ENCODE measurements at regions not wholly inside any gene's neighbourhood (a gene's known extent, or its start where the extent isn't known, plus 50 kb on each side); places are given as distances from the start of the nearest gene placed in this dataset.

DNA sequence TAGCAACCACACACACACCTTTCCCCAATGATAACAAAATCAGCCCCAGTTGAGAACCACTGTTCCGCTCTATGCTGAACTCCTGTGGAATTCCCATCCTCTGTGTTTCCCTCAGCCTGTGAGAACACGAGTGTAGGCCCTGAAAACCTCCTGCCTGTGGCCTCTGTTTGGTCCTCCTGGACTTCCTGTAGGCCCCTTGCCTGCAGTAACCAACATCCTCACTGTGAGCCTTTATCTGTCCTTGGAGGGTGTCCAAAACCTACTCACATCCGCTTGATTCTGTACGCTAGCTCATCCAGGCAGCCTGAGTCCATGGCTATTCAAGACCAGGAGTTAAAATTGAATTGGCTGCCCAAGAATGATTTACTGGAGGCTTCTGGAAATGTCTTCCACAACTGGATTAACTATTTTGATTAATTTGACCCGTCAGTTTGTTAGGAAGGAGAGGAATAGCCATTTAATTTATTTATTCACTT lies 149.8 kb downstream of the AKR1D1 start:
- peaks cover 33% of the 10 kb centered on the region for H3K27me3 Mint-ChIP-seq
- DNase-seq (ENCODE audit: low spot score in 2 of 2) = no peak
- no peaks in the 10 kb centered on the region for H3K9me3 Mint-ChIP-seq
- no peak overlapping the region for H3K4me3 Mint-ChIP-seq
- no peaks in the 10 kb centered on the region for H3K36me3 Mint-ChIP-seq (ENCODE audit: insufficient read depth)
- no peak overlapping the region for H3K27ac Mint-ChIP-seq (ENCODE audit: low read depth)
- no peak for ATAC-seq (replicated peaks; ENCODE audit: extremely low read depth, poor library complexity, severe bottlenecking)
- H3K4me1 Mint-ChIP-seq = no peaks in the 10 kb centered on the region

DNA sequence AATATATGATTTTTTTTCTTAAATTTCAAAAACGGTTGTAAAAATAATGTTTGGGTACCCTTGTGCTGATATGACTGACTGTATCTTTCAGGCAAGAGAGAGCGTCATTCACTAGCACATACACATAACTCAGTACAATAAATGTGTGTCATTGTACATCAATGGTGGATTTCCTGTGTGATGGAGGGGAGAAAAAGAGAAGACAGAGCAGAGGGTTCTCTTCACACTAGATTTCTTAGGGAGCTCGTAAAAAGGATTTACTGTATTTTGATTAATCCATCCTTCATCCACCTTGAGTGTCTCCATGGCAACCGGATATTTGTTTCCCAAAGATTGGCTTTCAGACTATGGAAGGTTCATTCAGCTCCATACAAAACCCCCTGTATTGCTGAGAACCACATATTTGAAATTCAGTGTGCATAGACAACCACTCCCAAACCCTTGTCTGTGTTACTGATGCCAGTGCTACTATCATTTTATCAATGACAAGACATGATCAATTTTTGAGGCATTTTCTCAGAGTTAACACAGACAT lies 150.6 kb downstream of the AKR1D1 start:
- Mint-ChIP-seq H3K4me3 (no peak overlapping the region), H3K27me3 (peaks cover 26% of the 10 kb centered on the region), H3K36me3 (ENCODE audit: insufficient read depth) (no peaks in the 10 kb centered on the region), H3K4me1 (no peaks in the 10 kb centered on the region), H3K9me3 (no peaks in the 10 kb centered on the region), H3K27ac (ENCODE audit: low read depth) (no peak overlapping the region)
- ATAC-seq (replicated peaks; ENCODE audit: extremely low read depth, poor library complexity, severe bottlenecking) (no peak), DNase-seq (ENCODE audit: low spot score in 2 of 2) (no peak)

DNA sequence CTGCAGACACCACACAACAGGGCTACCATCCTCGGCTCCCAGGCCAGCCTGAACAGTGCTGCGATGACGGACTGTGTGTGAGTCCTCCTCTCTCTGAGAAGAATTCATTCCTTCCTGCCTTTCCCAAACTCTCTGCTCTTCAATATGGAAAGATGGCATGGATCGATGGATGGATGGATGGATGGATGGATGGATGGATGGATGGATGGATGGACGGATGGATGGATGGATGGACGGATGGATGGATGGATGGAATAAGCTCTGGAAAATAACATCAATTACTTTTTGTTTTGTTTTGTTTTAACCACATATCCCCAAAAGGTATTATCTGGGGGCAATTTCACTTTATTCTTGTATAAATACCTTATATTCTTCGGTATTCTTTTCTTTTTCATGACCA lies 151.9 kb downstream of the AKR1D1 start:
- no peaks in the 10 kb centered on the region for H3K36me3 Mint-ChIP-seq (ENCODE audit: insufficient read depth)

DNA sequence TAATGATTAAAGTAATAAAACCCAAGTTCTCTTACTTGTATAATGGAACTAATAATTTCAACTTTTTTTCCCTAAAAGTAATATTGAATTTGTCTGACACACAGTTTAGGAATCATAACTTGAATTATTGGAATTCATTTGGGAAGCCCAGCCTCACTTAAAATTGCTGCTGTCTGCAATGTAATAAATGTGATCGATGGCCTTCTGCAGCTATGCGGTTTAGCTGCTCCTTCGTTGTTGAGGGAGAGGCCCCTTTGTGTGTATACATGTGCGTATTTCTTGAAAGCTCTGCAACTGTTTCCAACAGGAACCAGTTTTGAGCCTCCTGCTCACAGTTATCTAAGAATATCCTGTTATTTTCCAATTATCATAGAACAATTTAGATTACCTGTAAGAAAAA lies 152.5 kb downstream of the AKR1D1 start:
- H3K4me3 Mint-ChIP-seq = no peak overlapping the region
- H3K27me3 Mint-ChIP-seq = peaks cover 14% of the 10 kb centered on the region
- H3K27ac Mint-ChIP-seq (ENCODE audit: low read depth) = no peak overlapping the region
- no peaks in the 10 kb centered on the region for H3K4me1 Mint-ChIP-seq
- no peaks in the 10 kb centered on the region for H3K9me3 Mint-ChIP-seq
- DNase-seq (ENCODE audit: low spot score in 2 of 2) (no peak), ATAC-seq (replicated peaks; ENCODE audit: extremely low read depth, poor library complexity, severe bottlenecking) (no peak)
- no peaks in the 10 kb centered on the region for H3K36me3 Mint-ChIP-seq (ENCODE audit: insufficient read depth)

More for the DNA sequence above, 151.9 kb downstream of the AKR1D1 start:
- Mint-ChIP-seq H3K27ac (ENCODE audit: low read depth) (no peak overlapping the region), H3K4me1 (no peaks in the 10 kb centered on the region), H3K4me3 (no peak overlapping the region), H3K27me3 (peaks cover 20% of the 10 kb centered on the region), H3K9me3 (no peaks in the 10 kb centered on the region)
- no peak for ATAC-seq (replicated peaks; ENCODE audit: extremely low read depth, poor library complexity, severe bottlenecking)
- DNase-seq (ENCODE audit: low spot score in 2 of 2) = no peak

DNA sequence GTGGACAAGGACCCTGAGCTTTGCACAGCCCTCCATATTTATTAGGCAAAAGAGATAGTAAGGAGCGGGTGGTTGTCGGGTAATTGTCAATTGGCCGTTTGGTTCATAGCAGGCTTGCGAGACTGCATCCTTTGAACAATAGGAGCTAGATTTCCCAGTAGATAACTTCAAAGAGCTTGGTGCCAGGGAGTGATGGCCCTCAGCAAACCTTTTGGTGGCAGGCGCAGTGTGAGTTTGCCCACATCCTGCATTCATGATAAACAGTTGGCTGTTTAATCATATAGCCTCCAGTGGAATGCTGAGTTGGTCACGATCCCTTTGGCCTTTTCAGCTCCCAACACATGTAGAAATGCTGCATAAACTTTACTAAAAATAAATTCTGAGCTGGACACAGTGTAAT lies 156.9 kb downstream of the AKR1D1 start:
- ATAC-seq (replicated peaks; ENCODE audit: extremely low read depth, poor library complexity, severe bottlenecking) = no peak
- Mint-ChIP-seq H3K27me3 (peaks cover 9% of the 10 kb centered on the region), H3K9me3 (no peaks in the 10 kb centered on the region), H3K4me3 (no peak overlapping the region), H3K36me3 (ENCODE audit: insufficient read depth) (no peaks in the 10 kb centered on the region), H3K4me1 (no peaks in the 10 kb centered on the region), H3K27ac (ENCODE audit: low read depth) (no peak overlapping the region)
- DNase-seq (ENCODE audit: low spot score in 2 of 2) = no peak

DNA sequence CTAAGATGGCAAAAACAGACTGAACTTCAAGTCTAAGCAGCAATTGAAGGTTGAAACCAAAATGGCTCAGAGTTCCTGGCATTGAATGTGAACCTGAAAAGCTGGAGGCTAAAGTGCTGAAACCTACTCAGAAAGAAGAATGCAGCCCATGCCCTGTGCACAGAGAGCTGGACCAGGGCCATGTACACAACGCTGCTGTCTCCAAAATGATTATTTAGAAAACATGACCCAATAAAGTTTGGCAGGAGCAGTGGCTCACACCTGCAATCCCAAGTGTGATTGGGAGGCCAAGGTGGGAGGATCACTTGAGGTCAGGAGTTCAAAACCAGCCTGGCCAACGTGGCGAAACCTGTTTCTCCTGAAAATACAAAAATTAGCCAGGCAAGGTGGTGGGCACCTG lies 158.9 kb downstream of the AKR1D1 start:
- Mint-ChIP-seq H3K36me3 (ENCODE audit: insufficient read depth) (peaks cover 2% of the 10 kb centered on the region), H3K27ac (ENCODE audit: low read depth) (no peak overlapping the region), H3K4me1 (no peaks in the 10 kb centered on the region), H3K4me3 (no peak overlapping the region), H3K9me3 (no peaks in the 10 kb centered on the region), H3K27me3 (peaks cover 9% of the 10 kb centered on the region)
- ATAC-seq (replicated peaks; ENCODE audit: extremely low read depth, poor library complexity, severe bottlenecking) = no peak
- DNase-seq (ENCODE audit: low spot score in 2 of 2) = no peak

DNA sequence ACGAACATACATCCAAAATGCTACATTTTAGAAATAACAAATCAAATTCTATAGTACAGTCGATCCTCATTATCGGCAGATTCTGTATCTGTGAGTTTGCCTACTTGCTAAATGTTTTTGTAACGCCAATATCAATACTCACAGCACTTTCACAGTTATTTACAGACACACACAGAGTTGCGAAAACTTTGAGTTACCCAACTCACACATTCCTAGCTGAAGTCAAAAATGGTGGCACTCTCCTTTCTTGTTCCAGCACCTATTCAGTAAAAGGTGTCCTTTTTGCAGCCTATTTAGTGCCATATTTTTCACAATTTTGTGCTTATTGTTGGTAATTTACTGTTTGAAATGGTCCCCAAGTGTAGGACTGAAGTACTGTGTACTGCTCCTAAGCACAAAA lies 161.7 kb downstream of the AKR1D1 start:
- Mint-ChIP-seq H3K36me3 (ENCODE audit: insufficient read depth) (peaks cover 2% of the 10 kb centered on the region), H3K27ac (ENCODE audit: low read depth) (no peak overlapping the region), H3K27me3 (no peaks in the 10 kb centered on the region), H3K9me3 (no peaks in the 10 kb centered on the region), H3K4me3 (no peak overlapping the region), H3K4me1 (no peaks in the 10 kb centered on the region)
- no peak for ATAC-seq (replicated peaks; ENCODE audit: extremely low read depth, poor library complexity, severe bottlenecking)
- DNase-seq (ENCODE audit: low spot score in 2 of 2) = no peak

DNA sequence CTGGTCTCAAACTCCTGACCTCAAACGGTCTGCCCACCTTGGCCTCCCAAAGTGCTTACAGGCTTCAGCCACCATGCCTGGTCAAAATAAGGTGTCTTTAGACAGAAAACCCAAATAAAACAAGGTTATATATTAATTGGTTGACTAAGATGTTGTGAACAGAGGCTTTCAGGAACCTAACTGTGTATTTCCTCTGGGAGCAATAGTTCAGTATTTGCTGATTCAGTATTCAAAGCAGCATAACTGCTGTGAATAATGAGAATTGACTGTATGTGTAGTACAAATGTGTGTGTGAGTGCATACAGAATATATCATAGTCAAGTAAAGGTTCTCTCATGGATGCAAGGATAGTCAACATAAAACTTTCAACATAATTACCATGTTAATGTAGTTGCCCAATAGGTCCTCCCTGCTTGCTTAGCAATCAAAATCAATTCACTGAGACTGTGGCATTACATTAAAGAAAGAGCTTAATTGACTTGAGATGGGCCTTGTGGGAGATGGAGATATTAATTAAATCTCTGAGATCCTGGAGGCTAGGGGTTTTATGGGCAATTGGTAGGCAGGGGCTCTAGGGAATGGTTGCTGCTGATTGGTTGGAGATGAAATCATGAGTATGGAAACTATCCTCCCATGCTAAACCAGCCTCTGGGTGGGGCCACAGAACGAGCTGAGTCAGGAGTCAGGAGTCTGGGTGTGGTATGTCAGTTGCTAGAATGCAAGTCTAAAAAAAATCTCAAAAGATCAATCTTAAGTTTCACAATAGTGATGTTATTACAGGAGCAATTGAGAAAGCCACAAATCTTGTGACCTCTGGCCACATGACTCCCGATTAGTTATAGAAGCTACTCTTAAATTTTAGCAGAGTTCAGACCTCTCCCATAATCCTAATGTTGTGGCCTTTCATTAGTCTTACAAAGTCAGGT lies 162.7 kb downstream of the AKR1D1 start:
- no peaks in the 10 kb centered on the region for H3K27me3 Mint-ChIP-seq
- H3K9me3 Mint-ChIP-seq = no peaks in the 10 kb centered on the region
- no peak for ATAC-seq (replicated peaks; ENCODE audit: extremely low read depth, poor library complexity, severe bottlenecking)
- no peaks in the 10 kb centered on the region for H3K4me1 Mint-ChIP-seq
- H3K4me3 Mint-ChIP-seq = no peak overlapping the region
- no peak for DNase-seq (ENCODE audit: low spot score in 2 of 2)
- no peak overlapping the region for H3K27ac Mint-ChIP-seq (ENCODE audit: low read depth)
- H3K36me3 Mint-ChIP-seq (ENCODE audit: insufficient read depth) = peaks cover 2% of the 10 kb centered on the region

DNA sequence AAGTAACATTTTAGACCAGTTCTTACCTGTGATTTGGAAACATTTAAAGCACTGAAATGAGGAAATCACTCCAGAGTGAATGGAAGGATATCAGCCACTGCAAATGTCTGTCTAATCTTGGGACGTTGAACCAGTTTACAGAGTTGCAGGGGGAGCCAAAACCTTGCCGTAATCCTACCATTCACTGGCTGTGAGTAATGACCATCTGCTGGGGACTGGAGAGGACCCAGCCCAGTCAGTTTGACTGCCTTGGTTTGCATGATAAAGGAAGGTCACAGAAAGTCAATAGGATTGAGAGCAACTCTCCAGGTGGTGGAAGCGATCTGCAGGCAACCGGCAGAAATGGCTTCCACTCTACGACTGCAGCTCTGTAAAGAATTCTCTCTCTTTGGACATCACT lies 167.2 kb downstream of the AKR1D1 start:
- ATAC-seq (replicated peaks; ENCODE audit: extremely low read depth, poor library complexity, severe bottlenecking) = no peak
- no peak overlapping the region for H3K27ac Mint-ChIP-seq (ENCODE audit: low read depth)

DNA sequence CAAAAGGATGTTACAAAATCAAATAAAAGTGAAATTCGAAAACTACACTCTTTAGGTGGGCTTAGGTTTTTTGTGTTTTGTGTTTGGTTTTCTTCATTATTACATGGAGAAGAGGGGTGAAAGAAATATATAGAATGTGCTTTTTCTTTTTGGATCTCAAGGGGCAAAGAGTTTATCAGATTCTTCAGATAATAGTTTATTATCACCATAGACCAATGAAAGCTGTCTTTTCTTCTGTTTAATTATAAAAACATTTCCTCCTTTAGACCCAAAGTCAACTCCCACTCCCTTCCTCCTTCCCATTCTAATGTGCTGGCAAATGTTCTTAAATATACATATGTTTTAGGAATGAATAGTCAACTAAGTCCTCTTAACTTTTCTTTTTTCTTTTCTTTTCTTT lies 167.6 kb downstream of the AKR1D1 start:
- H3K9me3 Mint-ChIP-seq = peaks cover 9% of the 10 kb centered on the region
- H3K27ac Mint-ChIP-seq (ENCODE audit: low read depth) = no peak overlapping the region
- peaks cover 2% of the 10 kb centered on the region for H3K36me3 Mint-ChIP-seq (ENCODE audit: insufficient read depth)
- no peak overlapping the region for H3K4me3 Mint-ChIP-seq
- peaks cover 25% of the 10 kb centered on the region for H3K27me3 Mint-ChIP-seq
- DNase-seq (ENCODE audit: low spot score in 2 of 2) = no peak
- ATAC-seq (replicated peaks; ENCODE audit: extremely low read depth, poor library complexity, severe bottlenecking) = no peak
- no peaks in the 10 kb centered on the region for H3K4me1 Mint-ChIP-seq

More for the DNA sequence above, 167.2 kb downstream of the AKR1D1 start:
- no peak for DNase-seq (ENCODE audit: low spot score in 2 of 2)
- peaks cover 2% of the 10 kb centered on the region for H3K36me3 Mint-ChIP-seq (ENCODE audit: insufficient read depth)
- peaks cover 9% of the 10 kb centered on the region for H3K9me3 Mint-ChIP-seq
- H3K4me1 Mint-ChIP-seq = no peaks in the 10 kb centered on the region
- H3K4me3 Mint-ChIP-seq = no peak overlapping the region
- peaks cover 25% of the 10 kb centered on the region for H3K27me3 Mint-ChIP-seq

DNA sequence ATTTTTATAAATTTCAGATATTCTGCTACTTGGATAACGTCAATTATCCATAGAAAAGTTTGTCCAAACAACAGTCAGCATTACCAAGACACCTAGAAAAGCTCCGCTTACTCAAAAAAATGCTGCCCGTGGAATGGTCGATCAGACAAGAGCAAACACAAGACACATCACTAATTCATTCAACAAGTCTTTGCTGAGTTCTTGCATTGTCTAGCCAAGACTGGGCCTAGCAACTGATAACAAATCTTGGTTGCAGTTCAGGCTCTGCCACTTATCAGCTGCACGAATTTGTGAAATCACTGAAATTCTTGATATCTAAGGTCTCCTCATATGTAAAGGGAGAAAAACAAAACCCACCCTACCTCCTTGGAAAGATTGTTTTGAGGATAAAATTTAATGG lies 168.3 kb downstream of the AKR1D1 start:
- Mint-ChIP-seq H3K27ac (ENCODE audit: low read depth) (no peak overlapping the region), H3K27me3 (peaks cover 25% of the 10 kb centered on the region), H3K36me3 (ENCODE audit: insufficient read depth) (no peaks in the 10 kb centered on the region), H3K9me3 (peaks cover 9% of the 10 kb centered on the region), H3K4me3 (no peak overlapping the region), H3K4me1 (no peaks in the 10 kb centered on the region)
- ATAC-seq (replicated peaks; ENCODE audit: extremely low read depth, poor library complexity, severe bottlenecking) (no peak), DNase-seq (ENCODE audit: low spot score in 2 of 2) (no peak)

DNA sequence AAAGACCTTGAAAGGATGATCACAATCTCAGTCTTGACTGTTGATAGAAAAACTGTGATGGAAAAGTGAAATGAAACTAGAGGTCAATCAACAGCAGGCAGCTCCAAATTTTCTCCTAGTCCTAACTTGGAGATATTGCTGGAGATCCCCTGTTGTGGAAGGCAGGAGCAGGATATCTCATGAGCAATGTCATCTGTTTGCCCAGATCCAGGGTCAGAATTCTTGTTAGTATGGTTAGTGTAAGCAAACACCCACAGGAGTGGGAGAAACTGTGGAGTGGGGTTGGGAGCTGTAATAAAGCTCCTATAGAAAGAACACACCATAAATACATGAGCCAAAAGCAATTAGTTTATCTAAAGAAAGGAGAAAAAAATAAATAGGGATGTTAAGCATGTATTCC lies 169.0 kb downstream of the AKR1D1 start:
- DNase-seq (ENCODE audit: low spot score in 2 of 2) (no peak), ATAC-seq (replicated peaks; ENCODE audit: extremely low read depth, poor library complexity, severe bottlenecking) (no peak)
- Mint-ChIP-seq H3K4me3 (no peak overlapping the region), H3K9me3 (peaks cover 9% of the 10 kb centered on the region), H3K27me3 (peaks cover 25% of the 10 kb centered on the region), H3K36me3 (ENCODE audit: insufficient read depth) (no peaks in the 10 kb centered on the region), H3K27ac (ENCODE audit: low read depth) (no peak overlapping the region), H3K4me1 (no peaks in the 10 kb centered on the region)

DNA sequence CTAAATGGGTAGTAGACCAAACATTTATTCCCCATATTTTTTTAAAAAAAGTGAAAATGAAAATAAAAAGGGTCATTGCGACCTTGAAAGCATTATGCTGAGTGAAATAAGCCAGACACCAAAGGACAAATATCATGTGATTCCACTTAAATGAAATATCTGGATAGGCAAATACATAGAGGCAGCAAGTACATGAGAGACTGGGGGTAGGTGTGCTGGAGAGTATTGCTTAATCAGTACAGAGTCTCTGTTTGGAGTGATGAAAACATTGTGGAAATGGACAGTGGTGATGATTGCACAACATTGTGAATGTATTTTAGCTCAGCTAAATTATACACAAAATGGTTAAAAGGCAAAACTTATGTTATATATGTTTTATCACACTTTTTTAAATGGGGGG lies 169.4 kb downstream of the AKR1D1 start:
- ATAC-seq (replicated peaks; ENCODE audit: extremely low read depth, poor library complexity, severe bottlenecking) (no peak), DNase-seq (ENCODE audit: low spot score in 2 of 2) (no peak)
- Mint-ChIP-seq H3K4me1 (no peaks in the 10 kb centered on the region), H3K36me3 (ENCODE audit: insufficient read depth) (no peaks in the 10 kb centered on the region), H3K27me3 (peaks cover 25% of the 10 kb centered on the region), H3K9me3 (peaks cover 9% of the 10 kb centered on the region), H3K27ac (ENCODE audit: low read depth) (no peak overlapping the region), H3K4me3 (no peak overlapping the region)
